ENCODE measurements at regions not wholly inside any gene's neighbourhood (a gene's known extent, or its start where the extent isn't known, plus 50 kb on each side); places are given as distances from the start of the nearest gene placed in this dataset.

DNA sequence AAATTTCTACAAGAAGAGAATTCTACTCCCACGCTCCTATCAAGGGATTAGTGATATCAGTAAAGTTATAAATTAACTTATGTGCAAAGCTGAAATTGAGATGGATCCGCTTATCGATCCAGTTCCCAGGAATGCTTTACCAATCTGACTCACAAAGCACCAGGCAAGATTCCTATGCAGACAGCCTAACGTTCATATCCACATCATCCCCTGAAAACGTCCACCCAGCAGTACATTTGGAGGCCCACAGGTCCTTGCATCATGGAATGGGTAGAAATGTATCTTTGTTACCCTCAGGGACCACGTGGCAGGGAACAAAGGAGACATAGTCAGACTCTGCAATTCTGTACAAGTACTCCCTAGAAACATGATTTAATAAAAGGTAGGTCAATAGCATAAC is 147.4 kb downstream of the ESM1 start:
- TF ChIP-seq, protein P1, sequence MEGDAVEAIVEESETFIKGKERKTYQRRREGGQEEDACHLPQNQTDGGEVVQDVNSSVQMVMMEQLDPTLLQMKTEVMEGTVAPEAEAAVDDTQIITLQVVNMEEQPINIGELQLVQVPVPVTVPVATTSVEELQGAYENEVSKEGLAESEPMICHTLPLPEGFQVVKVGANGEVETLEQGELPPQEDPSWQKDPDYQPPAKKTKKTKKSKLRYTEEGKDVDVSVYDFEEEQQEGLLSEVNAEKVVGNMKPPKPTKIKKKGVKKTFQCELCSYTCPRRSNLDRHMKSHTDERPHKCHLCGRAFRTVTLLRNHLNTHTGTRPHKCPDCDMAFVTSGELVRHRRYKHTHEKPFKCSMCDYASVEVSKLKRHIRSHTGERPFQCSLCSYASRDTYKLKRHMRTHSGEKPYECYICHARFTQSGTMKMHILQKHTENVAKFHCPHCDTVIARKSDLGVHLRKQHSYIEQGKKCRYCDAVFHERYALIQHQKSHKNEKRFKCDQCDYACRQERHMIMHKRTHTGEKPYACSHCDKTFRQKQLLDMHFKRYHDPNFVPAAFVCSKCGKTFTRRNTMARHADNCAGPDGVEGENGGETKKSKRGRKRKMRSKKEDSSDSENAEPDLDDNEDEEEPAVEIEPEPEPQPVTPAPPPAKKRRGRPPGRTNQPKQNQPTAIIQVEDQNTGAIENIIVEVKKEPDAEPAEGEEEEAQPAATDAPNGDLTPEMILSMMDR (IDR thresholded peaks at IDR 0.05), result no peak
- TF ChIP-seq POLR2AphosphoS5 (IDR thresholded peaks at IDR 0.05) (no peak), POLR2A (IDR thresholded peaks at IDR 0.05; ENCODE audit: low read depth) (no peak), EP300 (IDR thresholded peaks at IDR 0.05) (no peak)

Data from esophagus muscularis mucosa (tissue), 4 donors.